ENCODE measurements at regions not wholly inside any gene's neighbourhood (a gene's known extent, or its start where the extent isn't known, plus 50 kb on each side); places are given as distances from the start of the nearest gene placed in this dataset.
"Not testable (repeated sequence)": the region's sequence is repeated elsewhere in the genome, so short reads cannot be mapped to it uniquely, and the experiment has no call there.

DNA sequence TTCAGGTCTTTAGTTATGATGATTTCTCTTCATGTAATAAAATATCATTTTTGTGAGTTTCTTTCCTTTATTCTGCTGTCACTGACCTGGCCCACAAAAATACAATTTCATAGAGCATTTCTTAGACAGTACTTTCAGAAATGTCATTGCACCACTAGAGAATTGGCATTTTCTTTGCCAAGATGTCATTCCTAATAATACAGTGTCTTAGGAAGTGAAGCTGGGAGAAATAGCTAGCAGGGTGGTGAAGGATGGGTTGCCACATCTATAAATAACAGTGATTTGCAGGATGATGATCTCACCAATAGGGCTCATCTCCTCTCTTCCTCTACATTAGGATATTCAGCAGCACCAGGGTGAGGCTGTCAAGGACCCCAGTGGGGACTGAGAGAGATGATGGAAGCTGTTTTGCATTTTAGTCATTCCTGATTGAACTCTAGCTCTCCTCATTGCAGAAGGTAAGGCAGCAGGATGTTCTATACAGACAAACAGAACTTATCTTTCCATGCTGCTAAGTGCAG lies 452.1 kb downstream of the NXPH1 start:
- H3K9ac ChIP-seq (ENCODE audit: low read length): no peak overlapping the region
- no peaks in the 10 kb centered on the region for H3K9me3 ChIP-seq (ENCODE audit: insufficient read depth, low read length)
- H2AFZ ChIP-seq (ENCODE audit: low read depth, low read length): no peak overlapping the region
- no peak overlapping the region for H3K27ac ChIP-seq (ENCODE audit: low read length)
- no peak overlapping the region for H3K4me2 ChIP-seq (ENCODE audit: low read length)
- H3K4me1 ChIP-seq (ENCODE audit: low read length): no peaks in the 10 kb centered on the region
- TF ChIP-seq, protein P1, sequence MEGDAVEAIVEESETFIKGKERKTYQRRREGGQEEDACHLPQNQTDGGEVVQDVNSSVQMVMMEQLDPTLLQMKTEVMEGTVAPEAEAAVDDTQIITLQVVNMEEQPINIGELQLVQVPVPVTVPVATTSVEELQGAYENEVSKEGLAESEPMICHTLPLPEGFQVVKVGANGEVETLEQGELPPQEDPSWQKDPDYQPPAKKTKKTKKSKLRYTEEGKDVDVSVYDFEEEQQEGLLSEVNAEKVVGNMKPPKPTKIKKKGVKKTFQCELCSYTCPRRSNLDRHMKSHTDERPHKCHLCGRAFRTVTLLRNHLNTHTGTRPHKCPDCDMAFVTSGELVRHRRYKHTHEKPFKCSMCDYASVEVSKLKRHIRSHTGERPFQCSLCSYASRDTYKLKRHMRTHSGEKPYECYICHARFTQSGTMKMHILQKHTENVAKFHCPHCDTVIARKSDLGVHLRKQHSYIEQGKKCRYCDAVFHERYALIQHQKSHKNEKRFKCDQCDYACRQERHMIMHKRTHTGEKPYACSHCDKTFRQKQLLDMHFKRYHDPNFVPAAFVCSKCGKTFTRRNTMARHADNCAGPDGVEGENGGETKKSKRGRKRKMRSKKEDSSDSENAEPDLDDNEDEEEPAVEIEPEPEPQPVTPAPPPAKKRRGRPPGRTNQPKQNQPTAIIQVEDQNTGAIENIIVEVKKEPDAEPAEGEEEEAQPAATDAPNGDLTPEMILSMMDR (IDR thresholded peaks at IDR 0.05; ENCODE audit: low read depth, low read length): no peak
- no peak for TF ChIP-seq EZH2phosphoT487 (IDR thresholded peaks at IDR 0.05; ENCODE audit: low read depth)
- H3K27me3 ChIP-seq (ENCODE audit: low read depth, low read length): no peaks in the 10 kb centered on the region
- H3K79me2 ChIP-seq (ENCODE audit: low read length): no peaks in the 10 kb centered on the region
- H4K20me1 ChIP-seq (ENCODE audit: insufficient read depth, low read length): no peaks in the 10 kb centered on the region
- no peak overlapping the region for H3K4me3 ChIP-seq (ENCODE audit: low read length)
- H3K36me3 ChIP-seq (replicated peaks; ENCODE audit: low read depth, low read length): no peaks in the 10 kb centered on the region

DNA sequence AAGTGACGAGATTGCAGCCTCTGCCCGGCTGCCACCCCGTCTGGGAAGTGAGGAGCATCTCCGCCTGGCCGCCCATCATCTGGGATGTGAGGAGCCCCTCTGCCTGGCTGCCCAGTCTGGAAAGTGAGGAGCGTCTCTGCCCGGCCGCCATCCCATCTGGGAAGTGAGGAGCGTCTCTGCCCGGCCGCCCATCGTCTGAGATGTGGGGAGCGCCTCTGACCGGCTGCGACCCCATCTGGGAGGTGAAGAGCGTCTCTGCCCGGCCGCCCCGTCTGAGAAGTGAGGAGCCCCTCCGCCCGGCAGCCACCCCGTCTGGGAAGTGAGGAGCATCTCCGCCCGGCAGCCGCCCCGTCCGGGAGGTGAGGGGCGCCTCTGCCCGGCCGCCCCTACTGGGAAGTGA lies 456.9 kb downstream of the NXPH1 start:
- not testable (repeated sequence) for H4K20me1 ChIP-seq (ENCODE audit: insufficient read depth, low read length); H3K79me2 ChIP-seq (ENCODE audit: low read length); H3K4me1 ChIP-seq (ENCODE audit: low read length); H3K4me3 ChIP-seq (ENCODE audit: low read length); H3K27ac ChIP-seq (ENCODE audit: low read length); H3K27me3 ChIP-seq (ENCODE audit: low read depth, low read length); H2AFZ ChIP-seq (ENCODE audit: low read depth, low read length); H3K4me2 ChIP-seq (ENCODE audit: low read length); H3K9ac ChIP-seq (ENCODE audit: low read length); H3K9me3 ChIP-seq (ENCODE audit: insufficient read depth, low read length); H3K36me3 ChIP-seq (replicated peaks; ENCODE audit: low read depth, low read length)

DNA sequence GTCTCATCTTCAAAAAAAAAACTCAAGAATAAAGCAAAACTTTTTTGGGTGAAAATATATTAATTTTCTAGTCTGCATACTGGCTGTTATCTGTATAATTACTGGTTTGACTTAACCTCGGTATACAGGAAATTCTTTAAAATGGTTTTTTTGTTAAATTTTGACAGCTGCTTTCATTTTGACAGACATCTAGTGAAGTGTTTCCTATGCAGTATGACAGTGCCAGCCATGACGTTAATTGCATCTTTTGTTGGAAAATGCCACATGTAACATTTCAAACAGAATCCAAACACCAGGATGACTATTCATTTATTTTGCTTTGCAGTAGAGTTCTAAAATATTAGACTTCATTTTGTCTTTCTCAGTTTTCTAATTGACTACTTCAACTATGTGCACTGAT lies 460.4 kb downstream of the NXPH1 start:
- H3K9me3 ChIP-seq (ENCODE audit: insufficient read depth, low read length): no peaks in the 10 kb centered on the region
- no peaks in the 10 kb centered on the region for H3K79me2 ChIP-seq (ENCODE audit: low read length)
- H2AFZ ChIP-seq (ENCODE audit: low read depth, low read length): no peak overlapping the region
- no peak overlapping the region for H3K9ac ChIP-seq (ENCODE audit: low read length)
- H3K36me3 ChIP-seq (replicated peaks; ENCODE audit: low read depth, low read length): no peaks in the 10 kb centered on the region
- no peak overlapping the region for H3K4me2 ChIP-seq (ENCODE audit: low read length)
- no peak overlapping the region for H3K27ac ChIP-seq (ENCODE audit: low read length)
- no peaks in the 10 kb centered on the region for H3K4me1 ChIP-seq (ENCODE audit: low read length)
- H3K4me3 ChIP-seq (ENCODE audit: low read length): no peak overlapping the region
- TF ChIP-seq EZH2phosphoT487 (IDR thresholded peaks at IDR 0.05; ENCODE audit: low read depth): no peak
- TF ChIP-seq, protein P1 (IDR thresholded peaks at IDR 0.05; ENCODE audit: low read depth, low read length): no peak
- H4K20me1 ChIP-seq (ENCODE audit: insufficient read depth, low read length): no peaks in the 10 kb centered on the region
- no peaks in the 10 kb centered on the region for H3K27me3 ChIP-seq (ENCODE audit: low read depth, low read length)

DNA sequence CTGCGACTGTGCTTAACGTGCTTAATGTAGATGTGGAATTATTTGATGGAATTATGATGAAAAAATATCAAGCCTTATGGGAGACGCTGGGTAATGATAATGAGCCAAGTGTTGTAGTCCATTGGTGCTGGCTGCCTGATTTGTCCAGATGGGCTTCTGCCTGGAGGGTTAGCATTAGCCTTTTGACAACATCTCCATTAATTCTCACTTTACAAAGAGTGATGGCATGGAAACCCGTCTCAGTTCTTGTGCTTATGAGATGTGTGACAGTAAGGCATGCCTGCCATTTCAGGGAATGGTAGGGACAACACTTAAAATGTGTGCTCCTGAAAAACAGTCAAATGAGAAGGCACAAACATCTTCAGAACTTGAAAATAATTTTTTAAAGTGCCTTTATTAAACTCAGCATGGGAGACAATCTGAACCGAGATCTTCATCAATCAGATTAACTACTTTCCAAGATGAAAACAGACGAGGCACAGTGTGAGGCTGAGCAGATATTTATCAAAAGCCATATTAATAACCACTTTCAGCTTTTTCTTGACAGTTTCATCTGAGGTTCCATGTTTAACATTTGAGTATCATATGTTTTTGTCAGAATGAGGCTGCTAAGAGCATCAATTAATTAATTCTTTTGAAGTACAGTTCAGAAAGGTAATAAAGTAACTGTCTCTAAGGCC lies 473.1 kb downstream of the NXPH1 start:
- Histone ChIP-seq H2AFZ (ENCODE audit: low read depth, low read length) (no peak overlapping the region), H3K79me2 (ENCODE audit: low read length) (no peaks in the 10 kb centered on the region), H3K4me2 (ENCODE audit: low read length) (no peak overlapping the region), H3K27me3 (ENCODE audit: low read depth, low read length) (no peaks in the 10 kb centered on the region), H3K27ac (ENCODE audit: low read length) (no peak overlapping the region), H4K20me1 (ENCODE audit: insufficient read depth, low read length) (no peaks in the 10 kb centered on the region), H3K9me3 (ENCODE audit: insufficient read depth, low read length) (no peaks in the 10 kb centered on the region), H3K4me3 (ENCODE audit: low read length) (no peak overlapping the region), H3K9ac (ENCODE audit: low read length) (no peak overlapping the region), H3K4me1 (ENCODE audit: low read length) (no peaks in the 10 kb centered on the region), H3K36me3 (replicated peaks; ENCODE audit: low read depth, low read length) (no peaks in the 10 kb centered on the region)
- no peak for TF ChIP-seq EZH2phosphoT487 (IDR thresholded peaks at IDR 0.05; ENCODE audit: low read depth)
- TF ChIP-seq, protein P1 (IDR thresholded peaks at IDR 0.05; ENCODE audit: low read depth, low read length): no peak

All from OCI-LY3 (cell line).